HG03575 (cell line): ENCODE measurements at regions not wholly inside any gene's neighbourhood (a gene's known extent, or its start where the extent isn't known, plus 50 kb on each side); places are given as distances from the start of the nearest gene placed in this dataset.

Experiments
- ATAC-seq: cut with Tn5 transposase; IDR thresholded peaks from one replicate; pipeline ENCODE4 v1.9.1; 2021; ENCODE audit not compliant: unreplicated experiment, insufficient number of reproducible peaks, low FRiP score; ENCODE audit errors: extremely low read depth

DNA sequence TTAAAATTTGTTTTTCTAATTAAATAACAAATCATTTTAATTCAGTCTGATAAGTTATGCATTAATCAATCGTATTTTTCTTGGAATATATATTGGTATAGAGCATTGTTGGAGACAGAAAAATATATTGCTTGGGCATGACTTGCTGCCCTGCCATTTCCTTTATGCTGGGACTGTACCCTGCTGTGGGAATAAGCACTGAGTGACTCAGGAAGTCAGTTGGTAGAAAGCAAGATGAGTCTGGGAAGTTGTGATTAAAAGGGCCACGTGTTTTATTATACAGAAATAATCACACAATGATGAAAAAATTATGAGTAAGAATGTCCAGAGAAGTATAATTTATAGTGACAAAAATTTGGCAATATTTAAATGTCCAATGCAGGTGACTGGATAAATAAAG is 139.5 kb downstream of the KIF18A start:
- ATAC-seq = no peak

DNA sequence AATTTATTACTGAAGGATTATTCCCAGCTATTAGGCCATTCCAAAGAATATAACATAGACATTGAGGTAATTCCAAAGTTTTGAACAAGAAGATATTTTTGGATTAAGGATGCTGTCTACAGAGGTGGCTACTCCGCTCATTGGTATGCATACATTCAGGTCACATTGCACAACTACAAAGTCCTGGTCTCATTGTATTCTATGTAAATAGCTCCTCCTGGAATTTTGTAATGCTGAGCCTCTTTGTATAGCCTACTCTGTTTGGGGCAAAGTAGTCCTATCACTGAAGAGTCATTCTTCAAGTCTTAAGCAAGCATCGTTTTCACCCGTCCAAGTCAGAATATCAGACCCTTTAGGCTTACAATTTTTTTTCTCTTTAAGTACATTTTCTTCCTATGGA is 142.4 kb downstream of the KIF18A start:
- ATAC-seq = no peak

DNA sequence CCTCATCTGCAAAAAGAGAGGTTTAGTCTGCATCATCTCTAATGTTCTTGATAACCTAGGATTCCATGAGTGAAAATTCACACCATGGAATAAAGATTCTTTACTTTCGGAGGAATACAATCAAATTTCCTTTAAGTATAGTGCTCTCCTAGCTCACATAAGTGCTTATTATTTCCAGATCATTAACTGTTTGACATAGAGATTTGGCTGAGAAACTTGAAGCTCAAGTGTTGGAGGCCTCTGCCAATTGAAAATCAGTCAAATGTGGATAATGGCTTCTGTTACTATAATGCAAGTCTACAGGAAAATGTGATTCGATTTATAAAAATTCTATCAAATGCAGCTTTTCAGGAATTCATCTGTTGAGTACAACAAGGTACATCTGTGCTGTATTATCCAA is 144.6 kb downstream of the KIF18A start:
- ATAC-seq = no peak

DNA sequence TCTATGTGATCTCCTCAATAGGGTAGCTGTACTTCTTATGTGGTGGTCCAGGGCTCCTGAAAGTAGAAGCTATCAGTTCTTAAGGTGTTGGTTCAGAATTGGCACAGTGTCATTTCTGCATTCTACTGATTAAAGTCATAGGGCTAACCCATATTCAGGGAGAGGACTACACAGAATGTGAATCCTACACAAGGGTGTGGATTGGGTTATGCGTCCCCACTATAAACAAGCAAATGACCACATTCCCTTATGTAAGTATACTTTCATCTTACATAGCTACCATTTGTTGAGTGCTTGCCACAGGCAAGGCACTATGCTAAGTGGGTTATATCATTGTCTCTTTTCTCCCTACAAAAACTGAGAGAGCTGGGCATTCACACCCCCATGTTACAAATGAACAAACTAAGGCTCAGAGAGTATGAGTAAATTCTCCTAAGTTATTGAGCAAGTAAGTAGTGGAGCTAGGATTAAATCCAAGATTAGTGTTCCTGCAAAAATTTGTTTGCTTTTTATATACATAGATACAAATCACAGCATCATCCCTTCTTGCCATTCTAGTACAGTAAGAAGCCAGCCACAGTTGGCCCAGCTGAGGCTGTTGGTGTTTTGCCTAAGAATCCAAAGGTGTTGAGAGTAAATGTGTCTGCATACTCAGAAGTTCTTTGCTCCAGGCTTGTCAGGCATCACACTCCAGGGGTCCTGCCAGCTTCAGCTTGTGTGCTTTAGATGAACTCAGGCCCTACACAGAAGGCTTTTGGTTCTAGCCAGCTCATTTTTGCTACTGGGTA is 157.8 kb downstream of the KIF18A start:
- ATAC-seq = no peak

DNA sequence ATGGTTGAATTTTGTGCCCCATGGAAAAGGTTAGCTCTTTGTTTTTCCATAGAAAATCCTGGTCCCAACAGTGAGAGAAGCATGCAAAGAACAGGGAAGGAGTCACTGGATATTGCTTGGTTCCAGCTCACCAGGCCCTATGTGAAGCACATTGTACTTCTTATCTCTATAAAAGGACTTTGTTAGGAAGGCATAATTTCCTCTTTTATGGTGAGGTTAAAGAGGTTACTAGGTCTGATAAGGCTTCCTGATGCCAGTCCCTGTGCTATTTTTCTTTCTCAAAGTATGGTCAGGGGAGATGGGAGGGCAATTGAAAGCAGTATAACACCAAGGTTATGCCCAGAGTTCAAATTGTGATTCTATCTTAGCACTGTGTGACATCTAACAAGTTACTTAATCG is 162.6 kb downstream of the KIF18A start:
- no peak for ATAC-seq

DNA sequence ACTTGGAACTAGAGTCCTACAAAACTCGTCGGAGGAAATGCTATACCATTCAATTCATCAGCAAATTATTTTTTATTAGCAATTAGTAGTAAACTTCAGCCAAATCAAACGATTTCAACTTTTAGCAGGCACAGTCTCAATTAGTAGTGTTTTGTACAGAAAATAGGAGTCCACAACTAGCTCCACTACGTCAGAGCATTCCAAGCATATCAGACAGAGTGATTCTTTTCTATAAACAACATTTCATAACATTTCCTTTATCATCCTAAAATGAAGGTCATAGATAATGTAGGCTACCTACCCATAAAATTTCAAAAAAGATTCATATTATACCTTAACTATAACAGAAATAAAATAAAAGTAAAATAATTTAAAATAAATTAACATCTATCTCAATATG is 169.9 kb downstream of the KIF18A start:
- no peak for ATAC-seq

DNA sequence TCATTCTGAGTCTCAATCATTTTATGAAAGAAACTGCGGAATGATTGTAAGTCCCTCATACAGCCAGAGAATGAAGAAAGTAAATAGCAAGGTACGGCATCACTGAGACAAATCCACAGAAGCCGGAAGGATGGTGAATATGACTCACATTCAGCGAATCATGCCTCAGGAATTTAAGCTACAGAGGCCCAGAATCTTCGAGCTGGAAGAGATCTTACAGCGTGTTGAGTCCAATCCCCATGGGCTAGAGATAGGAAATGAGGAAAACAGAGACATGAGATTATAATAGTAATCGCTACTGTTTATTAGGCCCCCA is 173.2 kb downstream of the KIF18A start:
- no peak for ATAC-seq

DNA sequence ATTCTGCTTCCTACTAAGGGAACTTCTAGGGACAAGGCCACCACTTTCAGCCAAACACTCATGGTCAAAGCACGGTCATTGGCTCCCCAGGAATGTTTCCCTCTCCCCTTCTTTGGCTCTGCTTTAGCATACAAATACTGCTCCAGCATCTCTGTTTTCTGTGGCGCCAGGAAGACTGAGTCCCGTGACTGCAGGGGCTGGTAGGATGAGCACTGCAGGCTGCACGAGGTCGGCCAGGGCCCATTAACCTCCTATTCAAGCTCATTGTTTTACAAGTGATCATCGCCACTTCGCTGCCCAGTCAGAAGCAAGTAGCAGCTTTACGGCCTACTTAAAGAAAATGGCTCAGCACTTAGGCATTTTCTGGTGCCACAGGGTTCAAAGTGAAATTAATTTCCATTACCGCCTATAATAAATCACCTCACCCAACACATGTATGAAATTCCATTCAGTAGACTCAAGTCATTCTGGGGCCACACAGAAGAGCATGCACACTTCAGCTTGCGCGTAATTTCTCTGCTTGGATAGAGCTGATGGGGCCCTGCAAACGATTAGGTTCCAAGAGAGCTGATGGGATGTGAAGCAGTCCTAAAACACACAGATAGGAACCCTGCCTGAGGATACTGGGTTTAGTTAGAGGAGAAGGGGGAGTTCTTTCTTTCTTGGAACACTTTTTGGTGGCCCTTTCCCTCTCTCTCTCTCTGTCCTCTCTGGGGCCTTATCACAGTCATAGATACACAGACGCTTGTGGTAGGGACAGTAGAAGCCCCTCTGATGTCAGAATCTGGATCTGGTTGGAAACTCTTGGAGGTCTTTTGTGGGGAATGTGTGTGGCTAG is 173.7 kb downstream of the KIF18A start:
- no peak for ATAC-seq

DNA sequence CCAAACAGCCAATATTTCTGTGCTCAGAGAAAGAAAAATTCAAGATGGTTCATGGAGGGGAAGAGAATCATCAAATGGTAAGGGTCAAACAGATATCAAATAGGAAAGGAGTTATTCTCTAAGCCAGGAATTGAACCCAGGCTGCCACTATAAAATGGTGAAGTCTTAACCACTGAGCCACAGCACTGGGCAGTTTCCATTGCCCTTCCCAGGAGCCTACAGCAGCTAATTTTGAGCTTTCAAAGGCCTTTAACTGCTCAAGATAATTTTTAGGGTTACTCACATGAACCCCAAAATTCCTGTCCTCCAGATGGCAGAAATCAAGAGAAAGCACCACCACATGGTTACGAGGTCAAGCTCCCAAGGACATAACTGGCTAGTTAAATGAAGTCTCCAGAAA is 176.2 kb downstream of the KIF18A start:
- no peak for ATAC-seq

DNA sequence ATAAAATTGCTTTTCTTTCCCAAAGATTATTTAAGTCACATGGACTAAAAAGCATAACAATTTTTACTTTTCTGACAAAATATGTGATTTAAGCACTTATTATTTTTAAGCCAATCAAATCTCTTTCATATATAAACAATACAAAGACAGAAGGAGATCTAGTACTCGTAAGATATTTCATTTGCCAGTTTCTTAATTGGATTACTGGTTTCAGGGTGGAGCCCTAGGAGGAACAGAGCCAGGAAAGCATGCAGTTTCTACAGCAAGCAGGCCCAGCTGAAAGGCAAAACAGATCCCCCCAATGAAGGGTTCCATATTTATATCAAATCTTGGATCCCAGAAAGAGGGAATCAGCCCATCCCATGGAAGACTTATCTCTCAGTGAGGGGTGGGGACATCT is 177.0 kb downstream of the KIF18A start:
- no peak for ATAC-seq

DNA sequence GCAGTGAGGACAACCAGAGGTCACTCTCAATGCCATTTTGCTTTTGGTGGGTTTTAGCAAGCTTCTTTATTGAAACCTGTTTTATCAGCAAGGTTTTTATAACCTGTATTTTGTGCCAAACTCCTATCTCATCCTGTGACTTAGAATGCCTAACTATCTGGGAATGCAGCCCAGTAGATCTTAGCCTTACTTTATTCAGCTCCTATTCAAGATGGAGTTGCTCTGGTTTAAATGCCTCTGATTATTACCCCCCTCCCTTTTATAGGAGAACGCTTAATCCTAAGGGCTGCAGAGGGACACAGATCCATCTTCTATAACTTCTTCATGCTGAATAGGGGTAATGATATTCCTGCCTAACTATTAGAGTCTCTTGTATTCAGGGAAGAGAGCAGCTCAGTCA is 179.1 kb downstream of the KIF18A start:
- no peak for ATAC-seq

DNA sequence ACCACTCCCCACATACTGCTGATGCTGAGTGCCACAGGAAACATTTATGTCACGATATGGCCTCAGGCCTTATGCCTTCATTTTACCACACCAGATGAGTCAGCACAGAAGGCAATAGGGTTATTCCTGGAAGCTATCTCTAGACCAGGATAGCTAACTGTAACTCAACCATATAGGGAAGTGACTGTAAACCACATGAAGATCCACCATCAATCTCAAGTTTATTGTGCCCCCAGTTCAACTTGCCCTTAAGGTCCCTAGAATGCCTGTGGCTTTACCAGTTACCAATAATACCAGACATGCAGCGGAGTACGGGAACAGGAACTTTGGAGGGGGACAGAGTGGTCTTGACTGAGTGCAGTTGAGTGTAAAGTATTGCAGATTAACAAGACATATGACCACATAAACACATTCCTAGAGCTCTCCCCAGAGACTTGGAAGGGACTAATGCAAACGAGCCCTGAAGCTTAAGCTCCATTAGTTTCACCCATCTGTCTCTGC is 180.9 kb downstream of the KIF18A start:
- ATAC-seq = no peak

DNA sequence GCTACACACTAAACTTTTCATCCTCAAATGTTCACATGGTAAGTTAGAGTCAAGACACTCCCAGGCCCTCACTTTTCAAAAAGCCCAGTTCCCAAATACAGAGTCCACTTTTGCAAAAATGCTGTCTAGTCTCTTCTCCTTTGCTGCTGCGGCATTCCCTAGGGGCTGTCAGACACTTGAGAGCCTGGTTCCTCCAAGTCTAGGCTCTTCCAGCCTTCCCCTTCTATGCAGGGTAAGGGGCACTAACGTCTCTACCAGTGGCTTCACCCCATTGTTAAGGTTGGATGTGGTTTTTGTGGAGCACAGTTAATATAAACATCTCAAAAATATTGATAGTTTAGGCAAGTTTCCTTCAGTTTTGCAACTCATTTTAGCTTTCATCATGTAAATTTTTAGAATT is 181.5 kb downstream of the KIF18A start:
- ATAC-seq = no peak

DNA sequence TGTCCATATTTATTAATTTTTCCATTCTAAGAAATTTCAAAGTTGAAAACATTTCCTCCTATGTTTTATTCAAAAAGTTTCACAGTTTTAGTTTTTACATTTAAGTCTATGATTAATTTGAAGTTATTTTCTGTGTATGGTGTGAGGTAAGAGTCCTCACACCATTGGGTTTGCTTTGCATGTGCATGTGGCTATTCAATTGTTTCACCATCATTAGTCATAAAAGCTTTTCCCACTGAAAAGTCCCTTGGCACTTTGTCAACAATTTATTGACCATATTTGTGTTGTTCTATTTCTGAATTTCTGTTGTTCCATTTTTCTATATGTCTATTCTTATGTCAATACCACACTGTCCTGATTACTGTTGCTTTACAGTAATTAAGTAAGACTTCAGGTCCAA is 186.5 kb downstream of the KIF18A start:
- no peak for ATAC-seq

DNA sequence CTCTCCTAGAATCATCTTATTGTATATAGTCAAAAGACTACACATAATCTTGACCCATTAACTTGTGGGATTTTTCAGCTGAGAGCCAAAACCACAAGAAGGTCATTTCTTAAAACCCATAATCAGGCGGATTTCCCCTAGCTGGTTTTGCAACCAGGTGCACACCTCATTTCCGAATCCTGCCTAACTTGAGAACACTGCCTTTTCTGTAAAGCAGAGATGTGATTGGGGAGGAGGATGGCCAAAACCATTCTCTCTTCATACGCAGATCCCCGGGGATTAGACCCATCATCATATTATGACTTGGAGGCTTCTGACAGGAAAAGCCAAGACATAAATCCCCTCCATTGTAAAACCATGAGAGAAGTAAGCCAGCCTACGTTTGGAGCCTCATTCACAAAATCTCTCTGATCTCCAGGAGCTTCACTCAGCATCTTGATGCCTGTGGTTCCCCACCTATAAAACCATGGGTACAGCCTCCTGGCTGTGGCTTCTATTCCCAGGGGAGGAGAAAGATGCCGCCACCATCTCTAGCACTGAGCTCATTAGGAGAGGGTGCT is 191.3 kb downstream of the KIF18A start:
- ATAC-seq = peak; percentile 73

DNA sequence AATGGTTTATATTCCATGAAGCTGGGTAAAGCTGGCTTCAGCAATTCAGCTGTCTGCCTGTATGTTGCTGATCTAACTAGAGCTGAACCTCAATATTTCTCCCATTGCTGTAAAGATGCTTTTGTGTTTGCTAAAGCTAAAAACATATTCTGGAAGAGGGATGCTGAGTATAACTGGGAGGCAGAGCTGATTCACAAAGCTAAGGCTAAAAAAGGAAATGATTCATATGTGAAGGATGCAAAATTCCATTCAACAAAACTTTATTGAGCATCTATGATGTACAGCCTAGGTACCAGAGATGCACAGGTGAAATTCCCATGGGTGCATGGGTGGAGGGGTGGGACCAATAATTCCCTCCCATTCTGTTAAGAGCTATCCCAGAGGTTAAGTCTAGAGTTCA is 193.9 kb downstream of the KIF18A start:
- no peak for ATAC-seq

DNA sequence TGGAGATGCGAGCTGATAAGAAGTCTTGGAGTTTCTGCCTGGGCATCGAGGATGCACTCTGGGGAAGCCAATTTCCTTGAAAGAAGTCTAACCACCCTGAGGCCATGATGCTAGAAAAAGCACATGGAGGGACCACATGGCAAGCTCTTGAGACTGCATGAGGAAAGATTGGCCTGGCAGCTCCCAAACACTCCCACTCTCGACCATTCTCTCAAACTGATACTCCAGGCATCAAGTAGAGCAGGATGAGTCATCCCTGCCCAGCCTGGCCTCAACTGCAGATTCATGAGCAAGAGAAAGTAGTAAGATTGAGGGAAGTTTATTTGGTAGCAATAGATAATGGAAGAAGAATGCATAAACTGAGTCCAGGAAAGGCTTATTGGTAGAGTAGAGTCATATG is 194.3 kb downstream of the KIF18A start:
- ATAC-seq = no peak

DNA sequence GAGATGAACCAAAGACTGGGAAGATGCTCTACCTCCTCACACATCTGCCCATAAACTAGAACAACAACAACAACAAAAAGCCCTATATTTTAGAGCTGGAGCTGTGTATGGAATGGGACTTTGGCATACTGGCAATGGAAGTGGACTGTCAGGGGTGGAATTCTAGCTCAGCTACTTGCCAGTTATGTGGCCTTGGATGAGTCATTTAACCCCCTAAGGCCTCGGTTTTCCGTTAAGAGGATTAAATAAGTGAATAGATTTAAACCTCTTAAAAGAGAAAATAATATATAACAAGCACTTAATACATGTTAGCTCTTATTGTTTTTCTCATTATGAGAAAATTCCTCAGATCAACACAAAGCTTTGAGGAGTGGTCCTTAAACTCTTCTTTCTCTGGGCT is 195.0 kb downstream of the KIF18A start:
- ATAC-seq = no peak

DNA sequence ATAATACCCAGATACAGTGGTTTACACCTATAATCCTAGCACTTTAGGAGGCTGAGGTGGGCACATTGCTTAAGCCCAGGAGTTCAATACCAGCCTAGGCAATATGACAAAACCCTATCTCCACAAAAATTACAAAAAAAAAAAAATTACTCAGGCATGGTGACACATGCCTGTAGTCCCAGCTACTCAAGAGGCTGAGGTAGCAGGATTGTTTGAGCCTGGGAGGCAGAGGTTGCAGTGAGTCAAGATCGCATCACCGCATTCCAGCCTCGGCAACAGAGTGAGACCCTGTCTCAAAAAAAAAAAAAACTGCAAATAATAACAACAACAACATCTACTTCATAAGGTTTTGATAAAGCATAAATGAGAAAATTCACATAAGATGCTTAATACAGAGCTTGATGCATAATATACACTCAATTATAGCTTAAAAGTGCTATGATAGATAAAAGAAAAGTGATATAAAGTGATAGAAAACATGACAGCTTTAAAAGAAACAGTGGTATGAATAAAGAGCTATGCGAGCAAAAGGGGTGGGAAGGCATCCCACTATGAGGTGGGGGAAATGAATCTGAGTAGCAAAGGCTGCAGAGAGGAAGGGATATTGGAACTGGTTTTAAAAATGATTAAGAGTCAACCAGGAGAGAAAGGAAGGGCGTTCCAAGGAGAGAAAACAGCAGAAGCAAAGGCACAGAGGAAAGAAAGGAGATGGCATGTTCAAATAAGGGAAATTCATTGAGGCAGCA is 197.6 kb downstream of the KIF18A start:
- ATAC-seq = no peak
